HCT116 (cell line): ENCODE measurements at regions not wholly inside any gene's neighbourhood (a gene's known extent, or its start where the extent isn't known, plus 50 kb on each side); places are given as distances from the start of the nearest gene placed in this dataset.

Experiments used
- ATAC-seq: fragments of 200-7000 bp; cut with Tn5 transposase; 2 replicates; pipeline ENCODE4 v1.9.1; 2020; ENCODE audit warnings: mild to moderate bottlenecking, moderate library complexity
- BruUV-seq: library from RNA; stranded (reverse); fragments of 400-500 nt; replicated peaks from 2 replicates; lab custom pipeline; 2021; lab: Mats Ljungman, UMichigan
- CTCF ChIA-PET: fragments of 300-600 bp; sonication (Branson Sonifier 250); formaldehyde crosslinking; loops from one replicate; lab custom pipeline; 2021; ENCODE audit warnings: antibody characterized with exemption; lab: Charles Lee
- POLR2A ChIA-PET: fragments of 300-600, 350-600 bp; sonication (Branson Sonifier 250); formaldehyde crosslinking; loops from one replicate; lab custom pipeline; 2021; ENCODE audit warnings: antibody characterized with exemption; lab: Charles Lee
- RAD21 ChIA-PET, 2 experiments: fragments of 300-600 bp; sonication (Branson Sonifier 250); formaldehyde crosslinking; loops; one replicate each; lab custom pipeline; 2023; ENCODE audit warnings: low total read pairs in 2 of 2; ENCODE audit not compliant: uncharacterized antibody in 2 of 2, unreplicated experiment in 2 of 2, low non-redundant PET in 1 of 2; lab: Charles Lee
- DNase-seq: peaks from one replicate; pipeline ENCODE4 v3.0.0-alpha.2; 2010; ENCODE audit warnings: low read depth, low spot score
- H2AFZ ChIP-seq: fragments of 200-600 bp; shearing (Covaris generic), sonication (generic); 2 replicates; pipeline ENCODE4 v1.6.1; 2017; ENCODE audit warnings: low read depth, mixed run types, mixed read lengths, antibody characterized with exemption, low read length; ENCODE audit not compliant: poor library complexity, severe bottlenecking
- H3K27ac ChIP-seq: 2 replicates; pipeline ENCODE4 v1.5.1; 2012; ENCODE audit warnings: low read depth, low read length
- H3K27me3 ChIP-seq: fragments of 200-600 bp; sonication (generic); 2 replicates; pipeline ENCODE4 v1.6.1; 2016; ENCODE audit warnings: mixed run types, low read length, mixed read lengths; ENCODE audit not compliant: insufficient read depth
- H3K36me3 ChIP-seq, 2 experiments: fragments of 200-500 bp in 1 of 2; fragments of 200-600 bp in 1 of 2; sonication (Bioruptor generic) in 1 of 2; sonication (generic) in 1 of 2; 2 replicates each; pipeline versions ENCODE4 v1.5.1 to v1.6.1; 2014 to 2016; ENCODE audit warnings: low read length in 2 of 2, inconsistent platforms in 1 of 2, mixed read lengths in 1 of 2, mixed run types in 1 of 2; ENCODE audit not compliant: insufficient read depth in 2 of 2, control insufficient read depth in 1 of 2
- H3K4me1 ChIP-seq, 2 experiments: fragments of 200-600 bp in 1 of 2; sonication (generic) in 1 of 2; 2 replicates each; pipeline versions ENCODE4 v1.5.1 to v1.6.1; 2012 to 2017; ENCODE audit warnings: low read length in 2 of 2, inconsistent platforms in 1 of 2, mild to moderate bottlenecking in 1 of 2, mixed read lengths in 1 of 2, mixed run types in 1 of 2, moderate library complexity in 1 of 2; ENCODE audit not compliant: insufficient read depth in 2 of 2, control insufficient read depth in 1 of 2
- H3K4me2 ChIP-seq: fragments of 200-600 bp; sonication (generic); 2 replicates; pipeline ENCODE4 v1.6.1; 2017; ENCODE audit warnings: mixed run types, low read length, mixed read lengths
- H3K4me3 ChIP-seq, 2 experiments: fragments of 200-600 bp in 1 of 2; sonication (generic) in 1 of 2; replicated peaks in 1 of 2; 2 replicates each; pipeline ENCODE4 v1.5.1; 2011 to 2016; ENCODE audit warnings: low read length in 2 of 2, control low read depth in 1 of 2, low read depth in 1 of 2, mild to moderate bottlenecking in 1 of 2, mixed read lengths in 1 of 2, mixed run types in 1 of 2
- H3K79me2 ChIP-seq: fragments of 200-600 bp; sonication (generic); 2 replicates; pipeline ENCODE4 v1.6.1; 2017; ENCODE audit warnings: mild to moderate bottlenecking, mixed run types, low read length, moderate library complexity, mixed read lengths; ENCODE audit not compliant: insufficient read depth
- H3K9ac ChIP-seq: fragments of 200-600 bp; sonication (generic); 2 replicates; pipeline ENCODE4 v1.6.1; 2016; ENCODE audit warnings: low read length, mixed read lengths
- H3K9me2 ChIP-seq: fragments of 200-600 bp; sonication (generic), shearing (Covaris generic); 2 replicates; pipeline ENCODE4 v1.6.1; 2017; ENCODE audit warnings: mixed run types, mild to moderate bottlenecking, moderate library complexity; ENCODE audit not compliant: insufficient read depth
- H3K9me3 ChIP-seq, 2 experiments: fragments of 200-500 bp in 1 of 2; fragments of 200-600 bp in 1 of 2; sonication (Bioruptor generic) in 1 of 2; sonication (generic) in 1 of 2; 2 replicates each; pipeline ENCODE4 v1.6.1; 2014 to 2017; ENCODE audit warnings: low read length in 2 of 2, mixed read lengths in 2 of 2, inconsistent platforms in 1 of 2, low read depth in 1 of 2, mild to moderate bottlenecking in 1 of 2, mixed run types in 1 of 2, moderate library complexity in 1 of 2; ENCODE audit not compliant: control insufficient read depth in 1 of 2, insufficient read depth in 1 of 2
- H4K20me1 ChIP-seq: fragments of 200-600 bp; sonication (generic), shearing (Covaris generic); 2 replicates; pipeline ENCODE4 v1.6.1; 2017; ENCODE audit warnings: mixed run types, mild to moderate bottlenecking, moderate library complexity; ENCODE audit not compliant: insufficient read depth
- ATF3 ChIP-seq: IDR thresholded peaks from 2 replicates; pipeline ENCODE4 v1.6.1; 2012
- CBX3 ChIP-seq: IDR thresholded peaks from 2 replicates; pipeline ENCODE4 v1.6.1; 2012; ENCODE audit warnings: low read depth
- CEBPB ChIP-seq: IDR thresholded peaks from 2 replicates; pipeline ENCODE4 v1.6.1; 2012; ENCODE audit warnings: low read depth
- CTCF ChIP-seq, 3 experiments: fragments of 200-600 bp in 1 of 3; sonication (generic) in 1 of 3; IDR thresholded peaks in 2 of 3; conservative IDR thresholded peaks in 1 of 3; 2 replicates each; pipeline ENCODE4 v1.5.1; 2012 to 2017; ENCODE audit warnings: low read depth in 2 of 3, low read length in 2 of 3, antibody characterized with exemption in 1 of 3, borderline replicate concordance in 1 of 3, control low read depth in 1 of 3, mild to moderate bottlenecking in 1 of 3, mixed read lengths in 1 of 3, mixed run types in 1 of 3, moderate library complexity in 1 of 3; ENCODE audit not compliant: insufficient read depth in 1 of 3
- FOSL1 ChIP-seq: IDR thresholded peaks from 2 replicates; pipeline ENCODE4 v1.6.1; 2012; ENCODE audit warnings: low read depth
- POLR2A ChIP-seq: IDR thresholded peaks from 2 replicates; pipeline ENCODE4 v1.7.0; 2011; ENCODE audit warnings: borderline replicate concordance; ENCODE audit not compliant: insufficient read depth, insufficient read length; ENCODE audit errors: extremely low read depth
- POLR2AphosphoS5 ChIP-seq: IDR thresholded peaks from 2 replicates; pipeline ENCODE4 v1.6.1; 2011; ENCODE audit warnings: mild to moderate bottlenecking, low read depth, low read length, moderate library complexity
- TCF7L2 ChIP-seq: IDR thresholded peaks from 2 replicates; pipeline ENCODE4 v1.7.0; 2011; ENCODE audit warnings: borderline replicate concordance, inconsistent platforms; ENCODE audit not compliant: insufficient read depth, insufficient read length; ENCODE audit errors: extremely low read depth
- ZBTB33 ChIP-seq: IDR thresholded peaks from 2 replicates; pipeline ENCODE4 v1.6.1; 2011; ENCODE audit warnings: mild to moderate bottlenecking, low read length, moderate library complexity; ENCODE audit not compliant: insufficient replicate concordance; ENCODE audit errors: extremely low read depth
- ZFX ChIP-seq: fragments of 450-650 bp; IDR thresholded peaks from 2 replicates; pipeline ENCODE4 v1.6.1; 2017
- ZNF274 ChIP-seq: fragments of 200-500 bp; sonication (Bioruptor generic); IDR thresholded peaks from 2 replicates; pipeline ENCODE4 v1.6.1; 2014; ENCODE audit warnings: mild to moderate bottlenecking, low read depth, low read length, inconsistent platforms
- intact Hi-C: fragments of 100-400 bp; cut with micrococcal nuclease; formaldehyde crosslinking; loops from 2 replicates; pipeline ENCODE4 v1.10.0; 2022

- no peaks in the 10 kb centered on the region for H3K36me3 ChIP-seq
- TF ChIP-seq ATF3 (no peak), ZNF274 (no peak), POLR2A (no peak), CTCF (IDR thresholded peaks at IDR 0.05 in 2 of 3, conservative IDR thresholded peaks at IDR 0.05 in 1 of 3; ENCODE audit: borderline replicate concordance in 1 of 3, insufficient read depth in 1 of 3, low read depth in 2 of 3, low read length in 2 of 3) (no peak), TCF7L2 (no peak), CBX3 (no peak), ZBTB33 (no peak), ZFX (no peak), CEBPB (no peak), FOSL1 (no peak), POLR2AphosphoS5 (no peak)
- no peak overlapping the region for H3K9ac ChIP-seq
- ChIA-PET RAD21 (no interaction called here), CTCF (no interaction called here), POLR2A (no interaction called here)
- no TSS peak for BruUV-seq
- intact Hi-C loops, result no loop called here
- DNase-seq, result no peak
- no peak overlapping the region for H3K27ac ChIP-seq
- no peak overlapping the region for H2AFZ ChIP-seq
- H3K79me2 ChIP-seq, result no peaks in the 10 kb centered on the region
- H3K4me3 ChIP-seq, result no peak overlapping the region
- no peak for ATAC-seq
- no peaks in the 10 kb centered on the region for H3K9me2 ChIP-seq
- H3K27me3 ChIP-seq, result no peaks in the 10 kb centered on the region
- H3K9me3 ChIP-seq, result peaks cover 4 to 12% of the 10 kb centered on the region in 2 experiments; a peak in 2 of 4 replicates
- no peaks in the 10 kb centered on the region for H4K20me1 ChIP-seq
- no peak overlapping the region for H3K4me2 ChIP-seq
- no peaks in the 10 kb centered on the region for H3K4me1 ChIP-seq
Measured at GRCh38 chr7:68550027-68550426, 1048.2 kb upstream of the AUTS2 start.
